Neural cell (in vitro differentiated cells): ENCODE measurements at regions not wholly inside any gene's neighbourhood (a gene's known extent, or its start where the extent isn't known, plus 50 kb on each side); places are given as distances from the start of the nearest gene placed in this dataset.

Experiments used
- H2AFZ ChIP-seq: fragments of 200-600, 300-800 bp; sonication (generic), shearing (Covaris generic); 2 replicates; pipeline ENCODE4 v1.6.0; 2014; ENCODE audit warnings: low read depth, mild to moderate bottlenecking, antibody characterized with exemption, low read length, moderate library complexity
- H3F3A ChIP-seq: fragments of 200-600 bp; shearing (Covaris generic); 2 replicates; pipeline ENCODE4 v1.6.1; 2016; ENCODE audit warnings: mild to moderate bottlenecking, moderate library complexity, mixed read lengths, antibody characterized with exemption, low read length; ENCODE audit not compliant: insufficient read depth, poor library complexity, severe bottlenecking
- H3K27ac ChIP-seq: fragments of 200-600, 300-800 bp; sonication (generic), shearing (Covaris generic); 2 replicates; pipeline ENCODE4 v1.5.1; 2014; ENCODE audit warnings: mild to moderate bottlenecking, low read length, moderate library complexity
- H3K27me3 ChIP-seq: fragments of 300-800, 200-600 bp; sonication (generic), shearing (Covaris generic); 2 replicates; pipeline ENCODE4 v1.6.0; 2014; ENCODE audit warnings: mild to moderate bottlenecking, low read depth, low read length, moderate library complexity; ENCODE audit not compliant: insufficient read depth
- H3K36me3 ChIP-seq: fragments of 300-800, 200-600 bp; sonication (generic), shearing (Covaris generic); 2 replicates; pipeline ENCODE4 v1.5.1; 2014; ENCODE audit warnings: mild to moderate bottlenecking, antibody characterized with exemption, low read length, moderate library complexity; ENCODE audit not compliant: insufficient read depth
- H3K4me2 ChIP-seq: fragments of 300-800, 200-600 bp; sonication (generic), shearing (Covaris generic); 2 replicates; pipeline ENCODE4 v1.6.0; 2014; ENCODE audit warnings: mild to moderate bottlenecking, low read length
- H3K4me3 ChIP-seq: fragments of 300-800, 200-600 bp; sonication (generic), shearing (Covaris generic); 2 replicates; pipeline ENCODE4 v1.5.1; 2014; ENCODE audit warnings: mild to moderate bottlenecking, low read length, moderate library complexity
- H3K79me2 ChIP-seq: fragments of 200-600 bp; shearing (Covaris generic); replicated peaks from 2 replicates; pipeline ENCODE4 v1.6.0; 2014; ENCODE audit warnings: mild to moderate bottlenecking, low read length, moderate library complexity; ENCODE audit not compliant: insufficient read depth
- H3K9ac ChIP-seq: fragments of 300-800, 200-600 bp; sonication (generic), shearing (Covaris generic); 2 replicates; pipeline ENCODE4 v1.6.1; 2016; ENCODE audit warnings: mild to moderate bottlenecking, low read length, mixed read lengths
- H3K9me2 ChIP-seq: fragments of 200-600 bp; shearing (Covaris generic); 2 replicates; pipeline ENCODE4 v1.6.1; 2016; ENCODE audit warnings: mild to moderate bottlenecking, low read length, mixed read lengths; ENCODE audit not compliant: insufficient read depth
- H3K9me3 ChIP-seq: fragments of 200-600, 300-800 bp; sonication (generic), shearing (Covaris generic); 2 replicates; pipeline ENCODE4 v1.6.1; 2016; ENCODE audit warnings: mild to moderate bottlenecking, mixed run types, low read length, moderate library complexity, mixed read lengths
- H4K20me1 ChIP-seq: fragments of 200-600 bp; shearing (Covaris generic); 2 replicates; pipeline ENCODE4 v1.6.1; 2016; ENCODE audit warnings: mild to moderate bottlenecking, mixed run types; ENCODE audit not compliant: insufficient read depth
- CTCF ChIP-seq: fragments of 450-650 bp; IDR thresholded peaks from 2 replicates; pipeline ENCODE4 v1.5.1; 2014; ENCODE audit warnings: antibody characterized with exemption, mild to moderate bottlenecking, moderate library complexity; ENCODE audit not compliant: poor library complexity, severe bottlenecking
- EP300 ChIP-seq: fragments of 450-650 bp; conservative IDR thresholded peaks from 2 replicates; pipeline ENCODE4 v1.6.1; 2014; ENCODE audit warnings: antibody characterized with exemption, mild to moderate bottlenecking, moderate library complexity; ENCODE audit not compliant: poor library complexity, severe bottlenecking
- EZH2 ChIP-seq: fragments of 200-600, 300-800 bp; shearing (Covaris generic), sonication (generic); IDR thresholded peaks from 2 replicates; pipeline ENCODE4 v1.6.1; 2014; ENCODE audit warnings: antibody characterized with exemption, low read length, borderline replicate concordance, mild to moderate bottlenecking; ENCODE audit not compliant: insufficient read depth, poor library complexity, severe bottlenecking
- MXI1 ChIP-seq: fragments of 450-650 bp; conservative IDR thresholded peaks from 2 replicates; pipeline ENCODE4 v1.6.1; 2014; ENCODE audit warnings: antibody characterized with exemption, mild to moderate bottlenecking; ENCODE audit not compliant: poor library complexity, severe bottlenecking
- POLR2AphosphoS5 ChIP-seq: IDR thresholded peaks from 2 replicates; pipeline ENCODE4 v1.6.1; 2012
- RAD21 ChIP-seq: fragments of 450-650 bp; conservative IDR thresholded peaks from 2 replicates; pipeline ENCODE4 v1.6.1; 2014; ENCODE audit warnings: antibody characterized with exemption, mild to moderate bottlenecking, moderate library complexity
- REST ChIP-seq: IDR thresholded peaks from 2 replicates; pipeline ENCODE4 v1.6.1; 2012; ENCODE audit warnings: borderline replicate concordance
- SMC3 ChIP-seq: fragments of 450-650 bp; conservative IDR thresholded peaks from 2 replicates; pipeline ENCODE4 v1.6.1; 2014; ENCODE audit warnings: antibody characterized with exemption, mild to moderate bottlenecking, moderate library complexity; ENCODE audit not compliant: poor library complexity
- TAF1 ChIP-seq: IDR thresholded peaks from 2 replicates; pipeline ENCODE4 v1.6.1; 2012; ENCODE audit warnings: low read depth

- TF ChIP-seq EZH2, result no peak
- no peak for TF ChIP-seq EP300
- TF ChIP-seq TAF1, result no peak
- TF ChIP-seq POLR2AphosphoS5, result no peak
- TF ChIP-seq CTCF, result no peak
- TF ChIP-seq MXI1, result no peak
- TF ChIP-seq RAD21, result no peak
- H4K20me1 ChIP-seq, result no peaks in the 10 kb centered on the region
- no peak overlapping the region for H3K4me2 ChIP-seq
- H2AFZ ChIP-seq, result no peak overlapping the region
- no peaks in the 10 kb centered on the region for H3F3A ChIP-seq
- no peaks in the 10 kb centered on the region for H3K27me3 ChIP-seq
- H3K36me3 ChIP-seq, result no peaks in the 10 kb centered on the region
- no peak overlapping the region for H3K27ac ChIP-seq
- no peaks in the 10 kb centered on the region for H3K9me3 ChIP-seq
- H3K9ac ChIP-seq, result no peak overlapping the region
- no peak overlapping the region for H3K4me3 ChIP-seq
- H3K9me2 ChIP-seq, result no peaks in the 10 kb centered on the region
- H3K79me2 ChIP-seq, result no peaks in the 10 kb centered on the region
These were observed 379.6 kb downstream of the TTLL7 start for GRCh38 chr1:83619170-83619896.

GRCh38 chr1:83617883-83618282, 381.0 kb downstream of the TTLL7 start:
- H3K36me3 ChIP-seq, result no peaks in the 10 kb centered on the region
- no peaks in the 10 kb centered on the region for H3K79me2 ChIP-seq
- H3K4me3 ChIP-seq, result no peak overlapping the region
- no peak overlapping the region for H3K9ac ChIP-seq
- no peaks in the 10 kb centered on the region for H3K9me3 ChIP-seq
- H3K27ac ChIP-seq, result no peak overlapping the region
- no peaks in the 10 kb centered on the region for H3K9me2 ChIP-seq
- TF ChIP-seq EP300 (no peak), CTCF (no peak), POLR2AphosphoS5 (no peak), TAF1 (no peak), RAD21 (no peak), REST (no peak), SMC3 (no peak), MXI1 (no peak), EZH2 (no peak)
- H2AFZ ChIP-seq, result no peak overlapping the region
- no peak overlapping the region for H3K4me2 ChIP-seq
- no peaks in the 10 kb centered on the region for H4K20me1 ChIP-seq
- no peaks in the 10 kb centered on the region for H3K27me3 ChIP-seq
- H3F3A ChIP-seq, result no peaks in the 10 kb centered on the region
